ENCODE measurements at regions not wholly inside any gene's neighbourhood (a gene's known extent, or its start where the extent isn't known, plus 50 kb on each side); places are given as distances from the start of the nearest gene placed in this dataset.

DNA sequence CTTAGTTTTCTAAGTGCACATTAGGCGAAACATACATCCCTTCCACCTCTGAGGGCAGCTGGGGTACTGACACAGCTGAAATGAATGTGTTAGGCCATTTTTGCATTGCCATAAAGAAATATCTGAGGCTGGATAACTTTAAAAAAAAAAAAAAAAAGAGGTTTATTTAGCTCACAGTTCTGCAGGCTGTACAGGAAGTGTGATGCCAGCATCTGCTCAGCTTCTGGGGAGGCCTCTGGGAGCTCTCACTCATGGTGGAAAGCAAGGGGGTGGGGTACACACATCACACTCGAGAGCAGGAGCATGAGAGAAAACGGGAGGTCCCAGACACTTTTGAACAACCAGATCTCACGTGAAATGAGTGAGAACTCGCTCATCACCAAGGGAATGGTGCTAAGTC lies 158.1 kb downstream of the PSMG1 start:
- H3K36me3 Mint-ChIP-seq, result no peaks in the 10 kb centered on the region
- H3K27me3 Mint-ChIP-seq, result peaks cover 5 to 8% of the 10 kb centered on the region in 2 donors
- no peak overlapping the region for H3K27ac Mint-ChIP-seq
- peaks cover 0 to 6% of the 10 kb centered on the region in 2 donors for H3K4me1 Mint-ChIP-seq (ENCODE audit: low read depth in 2 of 2)
- no peak for ATAC-seq
- H3K9me3 Mint-ChIP-seq, result peaks cover 4% of the 10 kb centered on the region
- no peak overlapping the region for H3K4me3 Mint-ChIP-seq
- no peak for DNase-seq (ENCODE audit: low spot score)

DNA sequence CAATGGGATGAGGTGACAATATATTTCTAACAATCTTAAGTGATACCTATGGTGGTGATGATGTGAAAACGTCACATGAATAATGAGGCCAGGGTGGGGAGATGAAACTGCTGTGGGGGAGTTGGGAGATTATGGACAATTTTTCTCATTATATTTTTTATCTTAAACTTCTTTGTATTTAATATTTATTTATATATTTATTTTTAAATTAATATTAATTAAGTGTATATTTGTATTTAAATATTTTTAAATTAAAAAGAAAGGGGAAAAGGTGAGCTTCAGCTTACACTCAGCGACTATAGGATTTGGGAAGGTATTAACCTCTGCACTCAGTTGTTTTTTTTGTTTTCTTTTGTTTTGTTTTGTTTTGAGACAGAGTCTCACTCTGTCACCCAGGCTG lies 158.7 kb downstream of the PSMG1 start:
- ATAC-seq, result no peak

DNA sequence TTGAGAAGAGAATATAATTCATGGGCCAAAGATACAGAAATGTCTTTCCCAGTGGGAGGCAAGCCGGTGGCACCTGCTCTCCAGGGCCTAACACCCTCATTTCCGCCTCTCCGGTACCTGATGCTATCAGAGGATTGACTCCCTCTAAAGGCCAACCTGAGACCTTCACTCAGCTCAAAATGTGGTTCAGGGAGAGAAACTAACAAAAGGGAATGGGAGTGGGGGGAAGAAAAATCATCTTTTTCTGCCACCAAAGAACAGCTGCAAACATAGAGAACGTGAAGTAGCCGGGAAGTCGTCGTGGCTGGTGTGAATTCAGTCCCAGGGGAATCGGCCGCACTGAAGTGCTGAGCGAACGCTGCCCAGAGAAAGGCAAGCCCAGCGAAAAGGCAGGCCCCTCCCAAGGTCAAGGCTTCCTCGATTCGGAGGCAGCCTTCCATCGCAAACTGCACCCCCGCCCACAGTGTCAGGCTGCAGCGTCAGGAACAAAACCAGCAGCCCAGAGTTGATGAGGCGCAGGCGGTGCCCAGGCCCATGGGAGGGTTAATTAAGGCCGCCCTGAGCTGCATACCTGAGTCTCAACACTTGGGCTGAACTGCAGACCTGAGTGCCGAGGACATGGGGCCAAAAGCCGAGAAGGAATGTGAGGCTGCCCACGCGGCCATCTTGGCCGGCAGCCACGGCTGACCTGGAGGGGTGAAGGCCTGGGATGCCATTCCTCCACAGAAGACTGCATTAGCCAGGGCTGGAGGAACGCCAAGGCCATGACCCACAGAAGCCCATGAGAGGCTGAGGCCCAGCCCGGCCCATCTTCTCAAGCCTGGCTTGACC lies 160.2 kb downstream of the PSMG1 start:
- peaks cover 5 to 7% of the 10 kb centered on the region in 2 donors for H3K27me3 Mint-ChIP-seq
- no peak for DNase-seq (ENCODE audit: low spot score)
- no peak overlapping the region for H3K4me3 Mint-ChIP-seq
- H3K4me1 Mint-ChIP-seq (ENCODE audit: low read depth in 2 of 2), result peaks cover 0 to 6% of the 10 kb centered on the region in 2 donors
- no peak overlapping the region for H3K27ac Mint-ChIP-seq
- H3K9me3 Mint-ChIP-seq, result peaks cover 4% of the 10 kb centered on the region
- no peak for ATAC-seq
- H3K36me3 Mint-ChIP-seq, result no peaks in the 10 kb centered on the region

More for the DNA sequence above, 158.7 kb downstream of the PSMG1 start:
- DNase-seq (ENCODE audit: low spot score), result no peak
- Mint-ChIP-seq H3K9me3 (peaks cover 4% of the 10 kb centered on the region), H3K36me3 (no peaks in the 10 kb centered on the region), H3K27ac (no peak overlapping the region), H3K4me3 (no peak overlapping the region), H3K27me3 (peaks cover 5 to 8% of the 10 kb centered on the region in 2 donors), H3K4me1 (ENCODE audit: low read depth in 2 of 2) (peaks cover 0 to 6% of the 10 kb centered on the region in 2 donors)

DNA sequence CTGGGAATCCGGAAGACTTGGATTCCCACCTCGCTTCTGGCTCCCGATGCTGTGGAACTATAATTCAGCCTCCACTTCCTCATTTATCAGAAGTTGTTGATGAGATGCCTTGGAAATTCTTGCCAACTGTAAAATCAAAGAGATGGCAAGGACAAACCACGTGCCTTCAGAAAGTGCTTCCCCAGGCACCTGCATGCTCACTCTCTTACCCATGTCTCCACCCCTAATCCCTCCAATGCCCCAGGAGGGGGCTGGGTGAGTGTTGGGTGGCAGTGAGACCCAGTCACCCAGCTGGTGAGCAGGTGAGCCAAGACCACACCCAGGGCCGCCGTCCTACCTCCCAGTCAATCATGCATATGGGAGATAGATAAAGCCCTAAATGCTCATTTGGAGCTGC lies 160.8 kb downstream of the PSMG1 start:
- H3K4me3 Mint-ChIP-seq, result no peak overlapping the region
- peaks cover under 1 to 5% of the 10 kb centered on the region in 2 donors for H3K27me3 Mint-ChIP-seq
- H3K27ac Mint-ChIP-seq, result no peak overlapping the region
- peaks cover 0 to 6% of the 10 kb centered on the region in 2 donors for H3K4me1 Mint-ChIP-seq (ENCODE audit: low read depth in 2 of 2)
- DNase-seq (ENCODE audit: low spot score) (no peak), ATAC-seq (no peak)
- no peaks in the 10 kb centered on the region for H3K36me3 Mint-ChIP-seq
- H3K9me3 Mint-ChIP-seq, result peaks cover 4% of the 10 kb centered on the region

DNA sequence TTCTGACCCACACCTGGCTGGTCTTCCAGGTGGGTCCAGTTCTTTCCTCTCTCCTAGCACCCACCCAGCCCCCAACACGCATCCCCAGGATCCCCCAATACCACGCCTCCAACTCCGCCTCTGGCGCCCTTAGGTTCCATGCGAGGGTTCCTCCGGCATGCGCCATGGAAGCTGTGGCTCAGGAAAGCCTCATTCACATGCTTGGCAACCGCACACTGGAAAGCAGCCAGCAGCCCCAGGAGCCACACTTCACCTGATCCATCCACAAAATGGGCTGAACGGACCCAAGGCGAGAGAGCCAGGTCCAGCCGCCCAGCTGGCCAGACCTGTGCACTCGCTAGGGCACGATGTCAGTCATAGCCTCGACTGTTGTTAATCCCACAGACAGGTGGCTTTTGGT lies 161.2 kb downstream of the PSMG1 start:
- no peak for DNase-seq (ENCODE audit: low spot score)
- no peak overlapping the region for H3K27ac Mint-ChIP-seq
- no peak for ATAC-seq
- no peaks in the 10 kb centered on the region for H3K36me3 Mint-ChIP-seq
- H3K4me3 Mint-ChIP-seq, result no peak overlapping the region
- peaks cover 2 to 9% of the 10 kb centered on the region in 2 donors for H3K4me1 Mint-ChIP-seq (ENCODE audit: low read depth in 2 of 2)
- peaks cover 0 to 5% of the 10 kb centered on the region in 2 donors for H3K27me3 Mint-ChIP-seq
- H3K9me3 Mint-ChIP-seq, result peaks cover 4% of the 10 kb centered on the region

DNA sequence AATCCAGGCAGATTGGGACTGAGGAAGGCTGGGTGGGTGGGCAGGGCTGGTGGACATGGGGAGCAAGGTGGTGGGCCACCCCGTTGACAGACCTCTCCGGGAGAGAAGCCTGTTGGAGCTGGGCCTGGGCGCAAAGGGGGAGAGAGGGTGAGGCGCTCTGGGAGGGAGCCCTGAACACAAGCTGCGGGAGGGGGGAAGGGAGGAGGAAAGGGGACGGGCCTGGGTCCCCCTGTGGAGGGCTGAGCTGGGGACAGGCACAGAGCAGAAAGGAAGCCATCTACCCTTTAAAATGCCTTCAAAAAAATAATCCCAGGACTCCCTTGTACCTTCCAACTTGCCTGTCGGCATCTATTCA lies 161.8 kb downstream of the PSMG1 start:
- Mint-ChIP-seq H3K4me3 (no peak overlapping the region), H3K36me3 (no peaks in the 10 kb centered on the region), H3K9me3 (peaks cover 4% of the 10 kb centered on the region), H3K27ac (no peak overlapping the region), H3K27me3 (peaks cover 0 to 5% of the 10 kb centered on the region in 2 donors), H3K4me1 (ENCODE audit: low read depth in 2 of 2) (peaks cover 3 to 11% of the 10 kb centered on the region in 2 donors)
- ATAC-seq (no peak), DNase-seq (ENCODE audit: low spot score) (no peak)

DNA sequence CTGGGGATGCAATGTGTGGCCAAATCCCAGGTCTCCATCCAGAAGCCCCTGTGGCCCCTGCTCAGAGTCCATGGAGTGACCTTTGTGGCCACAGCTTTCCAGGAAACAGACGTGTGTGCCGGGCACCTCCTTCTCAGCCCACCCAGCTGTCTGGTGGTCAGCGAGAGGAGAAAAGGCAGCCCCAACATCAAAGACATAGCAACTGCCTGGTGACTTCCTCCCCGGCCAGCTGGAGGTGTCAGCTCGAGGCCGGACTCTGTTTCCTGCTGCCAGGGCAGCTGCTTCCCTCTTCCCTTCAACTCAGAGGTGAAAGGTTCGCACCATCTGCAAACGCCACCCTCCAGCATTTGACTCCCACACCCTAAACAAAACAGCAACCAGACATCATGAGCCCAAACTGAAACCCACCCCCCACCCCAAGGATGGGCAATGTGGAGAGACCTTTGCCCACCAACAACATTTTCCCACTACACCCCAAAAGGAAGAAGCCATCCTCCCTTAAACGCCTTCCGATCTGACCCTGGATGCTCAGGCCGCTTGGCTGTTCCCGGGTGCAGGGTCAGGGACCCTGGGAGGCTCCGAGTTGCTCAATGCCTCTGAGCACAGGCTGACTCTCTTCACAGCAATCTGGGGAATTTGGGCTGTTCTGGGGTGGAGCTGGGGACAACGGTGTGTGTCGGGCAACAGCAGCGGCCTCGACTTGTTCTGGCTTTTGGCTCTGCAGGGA lies 162.3 kb downstream of the PSMG1 start:
- Mint-ChIP-seq H3K27ac (peak overlapping the region in 1 of 2 donors; percentile 47), H3K4me1 (ENCODE audit: low read depth in 2 of 2) (peaks cover 3 to 11% of the 10 kb centered on the region in 2 donors), H3K4me3 (no peak overlapping the region), H3K9me3 (peaks cover 4% of the 10 kb centered on the region), H3K36me3 (no peaks in the 10 kb centered on the region), H3K27me3 (peaks cover 0 to 5% of the 10 kb centered on the region in 2 donors)
- ATAC-seq, result no peak
- no peak for DNase-seq (ENCODE audit: low spot score)

DNA sequence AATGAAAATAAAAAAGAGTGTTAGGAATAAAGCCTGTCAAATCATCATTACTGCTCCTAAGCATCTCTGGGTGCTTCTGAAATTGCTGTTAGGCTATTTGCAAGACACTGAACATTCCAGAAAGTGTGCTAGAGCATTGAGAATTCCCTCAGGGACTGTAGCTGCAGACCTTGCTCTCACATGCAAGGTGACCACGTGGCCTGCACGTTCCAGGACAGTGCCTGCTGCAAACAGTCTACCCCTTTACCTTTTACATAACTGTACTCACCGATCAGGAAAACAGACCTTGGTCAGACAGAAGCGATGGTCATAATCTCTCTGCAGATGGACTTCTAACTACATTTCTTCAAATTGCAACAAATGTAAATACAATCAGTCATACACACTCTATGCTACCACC lies 164.5 kb downstream of the PSMG1 start:
- peaks cover 0 to 5% of the 10 kb centered on the region in 2 donors for H3K27me3 Mint-ChIP-seq
- H3K27ac Mint-ChIP-seq, result no peak overlapping the region
- H3K9me3 Mint-ChIP-seq, result no peaks in the 10 kb centered on the region
- ATAC-seq, result no peak
- H3K4me3 Mint-ChIP-seq, result no peak overlapping the region
- peaks cover 3 to 11% of the 10 kb centered on the region in 2 donors for H3K4me1 Mint-ChIP-seq (ENCODE audit: low read depth in 2 of 2)
- DNase-seq (ENCODE audit: low spot score), result no peak
- H3K36me3 Mint-ChIP-seq, result no peaks in the 10 kb centered on the region

DNA sequence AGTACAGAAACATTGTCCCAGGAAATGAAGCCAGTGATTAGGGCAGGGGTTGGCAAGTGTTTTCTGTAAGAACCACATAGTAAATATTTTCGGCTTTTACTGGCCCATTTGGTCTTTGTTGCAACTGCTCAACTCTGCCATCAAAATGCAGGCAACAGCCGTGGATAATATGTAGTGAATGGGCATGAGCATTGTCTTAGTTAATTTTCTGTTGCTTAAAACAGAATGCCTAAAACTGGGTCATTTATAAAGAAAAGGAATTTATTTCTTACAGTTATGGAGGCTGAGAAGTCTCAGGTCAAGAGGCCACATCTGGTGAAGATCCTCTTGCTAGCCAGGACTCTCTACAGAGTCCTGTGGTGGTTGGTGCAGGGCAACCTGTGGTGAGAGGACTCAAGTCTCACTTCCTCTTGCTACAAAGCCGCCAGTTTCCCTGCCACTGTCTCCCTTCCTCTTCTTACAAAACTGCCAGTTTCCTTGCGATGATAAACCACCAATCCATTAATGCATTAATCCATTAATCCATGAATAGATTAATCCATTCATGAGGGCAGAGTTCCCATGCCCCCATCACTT lies 166.4 kb downstream of the PSMG1 start:
- H3K27me3 Mint-ChIP-seq, result peaks cover 0 to 5% of the 10 kb centered on the region in 2 donors
- H3K27ac Mint-ChIP-seq, result no peak overlapping the region
- DNase-seq (ENCODE audit: low spot score), result no peak
- peaks cover 3 to 11% of the 10 kb centered on the region in 2 donors for H3K4me1 Mint-ChIP-seq (ENCODE audit: low read depth in 2 of 2)
- no peaks in the 10 kb centered on the region for H3K9me3 Mint-ChIP-seq
- ATAC-seq, result no peak
- no peaks in the 10 kb centered on the region for H3K36me3 Mint-ChIP-seq
- no peak overlapping the region for H3K4me3 Mint-ChIP-seq

DNA sequence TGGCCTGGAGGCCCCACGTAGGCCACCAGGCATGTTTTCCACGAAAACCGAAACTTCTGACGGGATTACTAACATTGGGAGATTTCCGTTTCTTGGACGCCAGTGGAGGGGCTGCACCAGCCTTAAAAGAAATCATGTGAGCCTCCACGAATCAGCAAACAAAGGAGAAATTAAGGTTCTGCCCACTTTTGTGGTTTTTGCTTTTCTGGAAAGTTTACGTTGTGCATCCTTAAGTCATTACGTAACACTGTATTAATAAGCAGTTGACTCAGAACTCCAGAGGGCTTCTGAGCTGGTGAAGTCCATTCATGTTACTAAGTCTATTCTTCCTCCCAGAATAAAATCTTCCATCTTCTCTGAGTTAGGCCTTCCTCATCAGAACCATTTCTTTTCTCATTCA lies 168.5 kb downstream of the PSMG1 start:
- peaks cover 3 to 5% of the 10 kb centered on the region in 2 donors for H3K4me1 Mint-ChIP-seq (ENCODE audit: low read depth in 2 of 2)
- no peaks in the 10 kb centered on the region for H3K27me3 Mint-ChIP-seq
- no peaks in the 10 kb centered on the region for H3K9me3 Mint-ChIP-seq
- H3K36me3 Mint-ChIP-seq, result no peaks in the 10 kb centered on the region
- ATAC-seq (no peak), DNase-seq (ENCODE audit: low spot score) (no peak)
- no peak overlapping the region for H3K27ac Mint-ChIP-seq
- H3K4me3 Mint-ChIP-seq, result no peak overlapping the region

DNA sequence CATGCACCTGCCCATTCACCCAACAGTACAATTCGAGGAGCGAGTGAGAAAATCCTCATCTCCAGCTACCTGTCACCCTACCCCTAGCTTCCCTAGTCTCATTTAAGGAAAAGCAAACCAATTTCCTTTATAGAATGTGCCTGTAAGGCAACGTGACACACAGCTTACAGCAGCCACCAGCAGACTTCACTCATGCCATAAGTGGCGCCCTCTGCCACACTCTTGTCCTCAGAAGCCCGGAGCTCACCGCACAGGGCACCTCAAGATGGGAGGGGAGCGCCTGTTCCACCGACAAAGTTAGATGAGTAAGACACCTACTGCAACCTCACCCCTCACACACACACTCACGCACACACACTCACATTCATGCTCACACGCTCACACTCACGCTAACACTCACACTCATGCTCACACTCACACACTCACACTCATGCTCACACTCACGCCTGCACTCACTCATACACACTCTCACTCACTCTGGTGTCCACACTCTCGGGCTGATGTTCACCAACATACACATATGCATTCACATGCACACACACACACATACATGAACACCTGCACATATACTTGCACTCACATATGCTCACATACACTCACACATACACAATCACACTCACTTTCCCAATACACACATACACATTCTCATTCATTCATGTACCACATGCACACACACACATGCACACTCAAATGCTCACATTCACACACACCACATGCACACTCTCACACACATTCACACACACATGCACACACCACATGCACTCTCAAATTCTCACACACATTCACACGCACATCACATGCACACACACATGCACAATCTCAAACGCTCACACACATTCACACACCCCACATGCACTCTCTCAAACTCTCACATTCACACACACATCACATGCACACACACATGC lies 170.7 kb downstream of the PSMG1 start:
- peaks cover 3 to 5% of the 10 kb centered on the region in 2 donors for H3K4me1 Mint-ChIP-seq (ENCODE audit: low read depth in 2 of 2)
- ATAC-seq, result no peak
- no peak overlapping the region for H3K4me3 Mint-ChIP-seq
- H3K9me3 Mint-ChIP-seq, result no peaks in the 10 kb centered on the region
- H3K36me3 Mint-ChIP-seq, result no peaks in the 10 kb centered on the region
- H3K27me3 Mint-ChIP-seq, result no peaks in the 10 kb centered on the region
- H3K27ac Mint-ChIP-seq, result no peak overlapping the region
- DNase-seq (ENCODE audit: low spot score), result no peak

DNA sequence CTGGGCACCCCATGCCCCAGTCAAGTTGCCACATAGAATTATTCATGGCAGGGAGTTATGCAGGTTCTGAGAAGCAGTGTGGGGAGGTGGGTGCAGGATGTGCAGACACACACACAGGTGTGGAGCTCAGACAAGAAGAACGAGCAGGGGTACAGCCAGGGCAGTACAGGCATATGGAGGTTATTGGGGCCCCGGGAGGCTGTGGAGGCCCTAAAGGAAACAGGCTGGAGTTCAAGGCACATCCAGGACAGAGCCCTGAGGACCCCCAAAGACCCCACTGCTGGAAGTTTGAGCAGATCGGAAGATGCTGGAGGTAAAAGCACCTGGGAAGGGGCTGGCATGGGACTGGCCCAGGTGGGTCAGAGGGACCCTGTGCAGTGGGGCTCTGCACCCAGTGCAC lies 171.3 kb downstream of the PSMG1 start:
- no peak for ATAC-seq

DNA sequence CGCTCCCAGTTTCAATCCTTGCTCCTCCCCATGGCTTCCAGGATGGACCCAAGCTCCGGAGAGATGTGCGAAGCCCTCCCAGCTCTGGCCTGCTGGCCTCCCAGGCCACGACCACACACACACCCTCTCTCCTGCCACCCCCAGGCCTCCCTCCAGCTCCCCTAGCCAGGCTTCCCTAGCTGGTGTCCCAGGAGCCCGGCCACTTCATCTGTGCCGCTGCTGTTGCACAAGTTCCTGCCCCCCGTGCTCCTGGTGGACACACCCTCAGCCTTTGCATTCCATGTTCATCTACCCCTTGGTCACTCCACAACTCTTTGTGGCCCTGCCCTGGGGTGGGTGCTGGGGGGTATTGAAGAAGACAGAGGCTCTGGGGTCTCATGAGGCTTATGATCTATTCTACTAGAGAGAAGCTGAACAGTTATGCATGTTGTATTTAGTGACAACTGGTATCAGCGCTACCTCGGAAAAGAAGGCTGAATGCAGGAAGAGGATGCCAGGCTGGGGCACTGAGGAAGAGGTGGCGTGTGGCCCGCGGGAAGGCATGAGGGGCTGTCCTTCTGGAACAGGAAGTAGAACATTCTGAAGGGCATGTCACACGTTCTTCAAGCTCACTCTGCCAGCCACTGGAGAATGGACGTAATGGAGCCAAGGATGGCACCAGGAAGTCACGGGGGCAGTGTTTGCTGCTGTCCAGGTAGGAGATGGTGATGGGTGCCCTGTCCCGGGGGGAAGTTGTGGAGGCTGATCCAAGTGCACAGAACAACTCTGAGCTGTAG lies 172.4 kb downstream of the PSMG1 start:
- H3K4me3 Mint-ChIP-seq, result no peak overlapping the region
- no peaks in the 10 kb centered on the region for H3K9me3 Mint-ChIP-seq
- no peaks in the 10 kb centered on the region for H3K36me3 Mint-ChIP-seq
- no peaks in the 10 kb centered on the region for H3K4me1 Mint-ChIP-seq (ENCODE audit: low read depth in 2 of 2)
- peaks cover 0 to 2% of the 10 kb centered on the region in 2 donors for H3K27me3 Mint-ChIP-seq
- H3K27ac Mint-ChIP-seq, result no peak overlapping the region
- DNase-seq (ENCODE audit: low spot score), result no peak
- ATAC-seq, result no peak

More for the DNA sequence above, 171.3 kb downstream of the PSMG1 start:
- Mint-ChIP-seq H3K36me3 (no peaks in the 10 kb centered on the region), H3K4me3 (no peak overlapping the region), H3K27ac (no peak overlapping the region), H3K9me3 (no peaks in the 10 kb centered on the region), H3K27me3 (no peaks in the 10 kb centered on the region), H3K4me1 (ENCODE audit: low read depth in 2 of 2) (peaks cover 0 to 1% of the 10 kb centered on the region in 2 donors)
- no peak for DNase-seq (ENCODE audit: low spot score)

All from natural killer cell treated with Interleukin-12 subunit alpha and Interleukin-12 subunit beta and Interleukin-15 and Interleukin-18, amount 100 ng/mL, for 72 hours (primary cell).